ENCODE measurements at regions not wholly inside any gene's neighbourhood (a gene's known extent, or its start where the extent isn't known, plus 50 kb on each side); places are given as distances from the start of the nearest gene placed in this dataset.

- no peak for TF ChIP-seq EZH2 (IDR thresholded peaks at IDR 0.05)
- no peak for TF ChIP-seq POLR2AphosphoS5 (IDR thresholded peaks at IDR 0.05; ENCODE audit: borderline replicate concordance, low read depth, low read length)
- TF ChIP-seq FOXP2 (optimal IDR thresholded peaks at IDR 0.05; ENCODE audit: control extremely low read depth, extremely low read length, insufficient read depth): no peak
These were observed 350.3 kb downstream of the STIM2 start for GRCh38 chr4:27210956-27211355.
